ENCODE measurements at regions not wholly inside any gene's neighbourhood (a gene's known extent, or its start where the extent isn't known, plus 50 kb on each side); places are given as distances from the start of the nearest gene placed in this dataset.

- TF ChIP-seq CTCF (IDR thresholded peaks at IDR 0.05; ENCODE audit: low read depth, low read length) (no peak), POLR2A (IDR thresholded peaks at IDR 0.05; ENCODE audit: extremely low read depth, insufficient read length) (no peak), MAX (IDR thresholded peaks at IDR 0.05; ENCODE audit: low read depth, low read length) (no peak), MYC (IDR thresholded peaks at IDR 0.05; ENCODE audit: low read depth, low read length) (no peak)
Observed at GRCh38 chr13:105336706-105337576, 1198.5 kb downstream of the EFNB2 start.

Data from NB4 (cell line).